WTC11 (cell line): ENCODE measurements at regions not wholly inside any gene's neighbourhood (a gene's known extent, or its start where the extent isn't known, plus 50 kb on each side); places are given as distances from the start of the nearest gene placed in this dataset.

Experiments used
- ATF3 ChIP-seq: sonication (generic); formaldehyde crosslinking; conservative IDR thresholded peaks from 2 replicates; pipeline ENCODE4 v1.8.1; 2022; ENCODE audit warnings: mild to moderate bottlenecking, missing genetic modification reagents
- CTCF ChIP-seq: fragments of 200-600 bp; IDR thresholded peaks from 2 replicates; pipeline ENCODE4 v1.8.0; 2022; ENCODE audit warnings: antibody characterized with exemption
- FOXP4 ChIP-seq: sonication (generic); formaldehyde crosslinking; IDR thresholded peaks from 2 replicates; pipeline ENCODE4 v1.8.0; 2022; ENCODE audit warnings: mild to moderate bottlenecking, missing genetic modification reagents
- JUN ChIP-seq: sonication (generic); formaldehyde crosslinking; IDR thresholded peaks from 2 replicates; pipeline ENCODE4 v1.8.0; 2023; ENCODE audit warnings: mild to moderate bottlenecking, missing genetic modification reagents
- NR3C1 ChIP-seq: sonication (generic); formaldehyde crosslinking; conservative IDR thresholded peaks from 2 replicates; pipeline ENCODE4 v1.8.1; 2023; ENCODE audit warnings: low read depth, mild to moderate bottlenecking, missing genetic modification reagents
- ZNF138 ChIP-seq: sonication (generic); formaldehyde crosslinking; conservative IDR thresholded peaks from 2 replicates; pipeline ENCODE4 v1.8.1; 2022; ENCODE audit warnings: mild to moderate bottlenecking, moderate library complexity, missing genetic modification reagents
- ZNF232 ChIP-seq: sonication (generic); formaldehyde crosslinking; IDR thresholded peaks from 2 replicates; pipeline ENCODE4 v1.8.0; 2022; ENCODE audit warnings: mild to moderate bottlenecking, missing genetic modification reagents

- TF ChIP-seq CTCF, result no peak
- no peak for TF ChIP-seq NR3C1 (CRISPR knock-in tag)
- TF ChIP-seq ATF3 (CRISPR knock-in tag), result no peak
- no peak for TF ChIP-seq ZNF138 (CRISPR knock-in tag)
- no peak for TF ChIP-seq JUN (CRISPR knock-in tag)
- no peak for TF ChIP-seq FOXP4 (CRISPR knock-in tag)
- no peak for TF ChIP-seq ZNF232
Measured at GRCh38 chr10:78913219-78914059, 155.3 kb upstream of the ZMIZ1 start.
